K562 (cell line): ENCODE measurements at regions not wholly inside any gene's neighbourhood (a gene's known extent, or its start where the extent isn't known, plus 50 kb on each side); places are given as distances from the start of the nearest gene placed in this dataset.
"Not testable (repeated sequence)": the region's sequence is repeated elsewhere in the genome, so short reads cannot be mapped to it uniquely, and the experiment has no call there.

Source experiments
- ATAC-seq: fragments of 200-7000 bp; cut with Tn5 transposase; 3 replicates; pipeline ENCODE4 v1.9.1; 2020; ENCODE audit warnings: moderate library complexity
- BruUV-seq: library from RNA; stranded (reverse); fragments of 400-500 nt; replicated peaks from 2 replicates; lab custom pipeline; 2021; lab: Mats Ljungman, UMichigan
- CTCF ChIA-PET: fragments of 300-600 bp; formaldehyde crosslinking; extraction: SDS; loops from one replicate; lab custom pipeline; 2021; ENCODE audit warnings: low intra/inter-chr PET ratio; lab: Yijun Ruan, JAX
- POLR2A ChIA-PET: fragments of 300-600, 350-650 bp; sonication (Branson Sonifier 250); formaldehyde crosslinking; extraction: SDS; loops from one replicate; lab custom pipeline; 2021; ENCODE audit warnings: antibody characterized with exemption, inconsistent platforms; lab: Yijun Ruan, JAX
- DNase-seq, 4 experiments: peaks; one replicate each; pipeline versions ENCODE4 v3.0.0 to v3.0.0-alpha.2; 2011 to 2018; ENCODE audit warnings: low spot score in 3 of 4, mixed read lengths in 3 of 4; ENCODE audit errors: extremely low read depth in 1 of 4
- FAIRE-seq: peaks from 2 replicates; lab custom pipeline; 2011; peaks lifted over from hg19 to GRCh38; lab: Jason Lieb, UNC
- H2AFZ ChIP-seq: 2 replicates; pipeline ENCODE4 v1.6.0; 2011; ENCODE audit warnings: low read depth, low read length, control low read depth, inconsistent platforms
- H3K27ac ChIP-seq: fragments of 200-600 bp; 3 replicates; pipeline ENCODE4 v1.8.0; 2011; ENCODE audit warnings: low read depth, mild to moderate bottlenecking, control low read depth, inconsistent platforms, low read length, moderate library complexity, mixed read lengths; ENCODE audit errors: extremely low read depth
- H3K27me3 ChIP-seq, 2 experiments: fragments of 300-600 bp in 1 of 2; 2 replicates in 1 of 2; 3 replicates in 1 of 2; pipeline versions ENCODE4 v1.6.0 to v1.8.0; 2011; ENCODE audit warnings: inconsistent platforms in 2 of 2, low read length in 2 of 2, mild to moderate bottlenecking in 1 of 2, mixed read lengths in 1 of 2, moderate library complexity in 1 of 2; ENCODE audit not compliant: control insufficient read depth in 2 of 2, insufficient read depth in 2 of 2
- H3K36me3 ChIP-seq: fragments of 300-600 bp; 3 replicates; pipeline ENCODE4 v1.8.0; 2011; ENCODE audit warnings: mild to moderate bottlenecking, low read length, inconsistent platforms; ENCODE audit not compliant: control insufficient read depth, insufficient read depth
- H3K4me1 ChIP-seq, 2 experiments: fragments of 200-600 bp in 1 of 2; replicated peaks in 1 of 2; 2 replicates in 1 of 2; 3 replicates in 1 of 2; pipeline versions ENCODE4 v1.5.1 to v1.8.0; 2011; ENCODE audit warnings: inconsistent platforms in 2 of 2, low read length in 2 of 2, mild to moderate bottlenecking in 1 of 2, mixed read lengths in 1 of 2, moderate library complexity in 1 of 2; ENCODE audit not compliant: control insufficient read depth in 2 of 2, insufficient read depth in 2 of 2
- H3K4me2 ChIP-seq: 2 replicates; pipeline ENCODE4 v1.6.1; 2011; ENCODE audit warnings: low read length, control low read depth, inconsistent platforms, mixed read lengths; ENCODE audit not compliant: insufficient read depth
- H3K4me3 ChIP-seq: fragments of 200-600 bp; sonication (generic), shearing (Covaris generic); 2 replicates; pipeline ENCODE4 v1.5.1; 2016; ENCODE audit warnings: control low read depth, inconsistent platforms
- H3K79me2 ChIP-seq: fragments of 200-600 bp; 3 replicates; pipeline ENCODE4 v1.8.0; 2011; ENCODE audit warnings: low read length, inconsistent platforms; ENCODE audit not compliant: control insufficient read depth, insufficient read depth
- H3K9ac ChIP-seq, 2 experiments: 2 replicates each; pipeline versions ENCODE4 v1.6.0 to v1.6.1; 2011; ENCODE audit warnings: low read depth in 2 of 2, low read length in 2 of 2, control low read depth in 1 of 2, inconsistent platforms in 1 of 2, mild to moderate bottlenecking in 1 of 2, mixed read lengths in 1 of 2; ENCODE audit not compliant: insufficient read depth in 1 of 2
- H3K9me1 ChIP-seq: one replicate; pipeline ENCODE4 v1.6.0; 2011; ENCODE audit warnings: inconsistent platforms, mild to moderate bottlenecking, low read length, moderate library complexity; ENCODE audit not compliant: control insufficient read depth, insufficient read depth
- H3K9me3 ChIP-seq: replicated peaks from 2 replicates; pipeline ENCODE4 v1.5.1; 2011; ENCODE audit warnings: low read depth, low read length, inconsistent platforms; ENCODE audit not compliant: control insufficient read depth, insufficient read depth
- H4K20me1 ChIP-seq: replicated peaks from 2 replicates; pipeline ENCODE4 v1.6.1; 2011; ENCODE audit warnings: low read length, inconsistent platforms, mixed read lengths; ENCODE audit not compliant: control insufficient read depth, insufficient read depth
- CXXC5 ChIP-seq: fragments of 250-450 bp; sonication (Bioruptor Pico); IDR thresholded peaks from 2 replicates; pipeline ENCODE4 v1.8.0; 2022; ENCODE audit warnings: inconsistent platforms, mild to moderate bottlenecking, moderate library complexity
- L3MBTL2 ChIP-seq: fragments of 450-650 bp; IDR thresholded peaks from 2 replicates; pipeline ENCODE4 v1.6.1; 2016; ENCODE audit warnings: mild to moderate bottlenecking, moderate library complexity
- SMC3 ChIP-seq: conservative IDR thresholded peaks from 2 replicates; pipeline ENCODE4 v1.6.1; 2011; ENCODE audit warnings: low read depth, low read length, improper control_type of control experiment; ENCODE audit not compliant: insufficient read depth
- WGBS: fragments of 100-300 bp; shearing (Covaris generic); methylation state at CpG from one replicate; pipeline ENCODE4 v1.1.6; 2016; ENCODE audit warnings: low coverage, mixed read lengths; ENCODE audit not compliant: insufficient coverage; ENCODE audit errors: missing lambda C conversion rate; 5-methylcytosine and 5-hydroxymethylcytosine counted together
- in situ Hi-C: fragments of 300-500 bp; cut with MboI; formaldehyde crosslinking; loops from 4 replicates; pipeline ENCODE4 v1.15.0; 2018; ENCODE audit warnings: inconsistent platforms, mixed read lengths
- intact Hi-C: fragments of 100-400 bp; cut with micrococcal nuclease; formaldehyde crosslinking; loops from 2 replicates; pipeline ENCODE4 v1.14.2; 2022
- TF ChIP-seq, protein P1 (sequence below), 3 experiments: IDR thresholded peaks in 2 of 3; conservative IDR thresholded peaks in 1 of 3; 2 replicates each; pipeline ENCODE4 v1.5.1; 2011 to 2012; ENCODE audit warnings: low read length in 3 of 3, mild to moderate bottlenecking in 3 of 3, control low read depth in 2 of 3, improper control_type of control experiment in 1 of 3, inconsistent platforms in 1 of 3, low read depth in 1 of 3, mixed read lengths in 1 of 3, moderate library complexity in 1 of 3; ENCODE audit not compliant: insufficient read depth in 2 of 3
- TF ChIP-seq, protein P2 (sequence below), 2 experiments: IDR thresholded peaks; 2 replicates each; pipeline ENCODE4 v1.6.1; 2011; ENCODE audit warnings: borderline replicate concordance in 1 of 2, control low read depth in 1 of 2, low read depth in 1 of 2, low read length in 1 of 2, mild to moderate bottlenecking in 1 of 2, mixed read lengths in 1 of 2, moderate library complexity in 1 of 2; ENCODE audit not compliant: insufficient read depth in 1 of 2, insufficient read length in 1 of 2, poor library complexity in 1 of 2, severe bottlenecking in 1 of 2; ENCODE audit errors: extremely low read depth in 1 of 2
- TF ChIP-seq, protein P3 (sequence below), 2 experiments: fragments of 450-650 bp; formaldehyde crosslinking in 1 of 2; IDR thresholded peaks; 2 replicates each; pipeline versions ENCODE4 v1.4.0 to v1.6.1; 2014 to 2020; ENCODE audit warnings: mild to moderate bottlenecking in 2 of 2, borderline replicate concordance in 1 of 2, low read depth in 1 of 2
- TF ChIP-seq, protein P4 (sequence below): IDR thresholded peaks from 2 replicates; pipeline ENCODE4 v1.6.1; 2011; ENCODE audit warnings: borderline replicate concordance, low read depth, mild to moderate bottlenecking, moderate library complexity, low read length; ENCODE audit not compliant: insufficient read depth, poor library complexity, severe bottlenecking

DNA sequence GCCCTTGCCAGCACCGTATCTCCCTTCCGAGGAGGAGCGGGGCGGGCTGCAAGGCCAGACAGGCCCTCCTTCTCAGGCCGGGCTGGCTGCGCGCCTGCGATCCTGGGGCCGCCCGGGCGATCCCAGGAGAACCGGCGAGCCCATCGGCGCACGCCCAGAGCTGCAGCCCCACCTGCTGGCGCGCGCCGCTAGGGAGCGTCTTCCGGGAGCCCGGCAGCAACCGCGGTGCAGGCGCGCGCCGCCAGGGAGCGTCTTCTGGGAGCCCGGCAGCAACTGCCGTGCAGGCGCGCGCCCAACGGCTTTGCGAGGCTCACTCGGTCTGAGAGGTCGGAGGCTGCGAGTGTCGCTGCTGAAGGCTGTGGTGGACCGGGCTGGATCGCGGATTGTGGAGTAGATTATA, 915.9 kb downstream of the FOXD4L5 start:
- CTCF ChIA-PET, H3K9ac ChIP-seq, FAIRE-seq, H3K9me1 ChIP-seq, H3K79me2 ChIP-seq, H3K4me2 ChIP-seq, H3K36me3 ChIP-seq, H3K4me3 ChIP-seq, BruUV-seq, H4K20me1 ChIP-seq, H3K27me3 ChIP-seq, intact Hi-C loops, POLR2A ChIA-PET, H2AFZ ChIP-seq, DNase-seq, in situ Hi-C loops, H3K4me1 ChIP-seq, H3K27ac ChIP-seq, H3K9me3 ChIP-seq: not testable (repeated sequence)
- ATAC-seq, result peak; percentile 100
- 0% methylated on average over 4 of the region's 44 CpGs for WGBS
- TF ChIP-seq, protein P1, sequence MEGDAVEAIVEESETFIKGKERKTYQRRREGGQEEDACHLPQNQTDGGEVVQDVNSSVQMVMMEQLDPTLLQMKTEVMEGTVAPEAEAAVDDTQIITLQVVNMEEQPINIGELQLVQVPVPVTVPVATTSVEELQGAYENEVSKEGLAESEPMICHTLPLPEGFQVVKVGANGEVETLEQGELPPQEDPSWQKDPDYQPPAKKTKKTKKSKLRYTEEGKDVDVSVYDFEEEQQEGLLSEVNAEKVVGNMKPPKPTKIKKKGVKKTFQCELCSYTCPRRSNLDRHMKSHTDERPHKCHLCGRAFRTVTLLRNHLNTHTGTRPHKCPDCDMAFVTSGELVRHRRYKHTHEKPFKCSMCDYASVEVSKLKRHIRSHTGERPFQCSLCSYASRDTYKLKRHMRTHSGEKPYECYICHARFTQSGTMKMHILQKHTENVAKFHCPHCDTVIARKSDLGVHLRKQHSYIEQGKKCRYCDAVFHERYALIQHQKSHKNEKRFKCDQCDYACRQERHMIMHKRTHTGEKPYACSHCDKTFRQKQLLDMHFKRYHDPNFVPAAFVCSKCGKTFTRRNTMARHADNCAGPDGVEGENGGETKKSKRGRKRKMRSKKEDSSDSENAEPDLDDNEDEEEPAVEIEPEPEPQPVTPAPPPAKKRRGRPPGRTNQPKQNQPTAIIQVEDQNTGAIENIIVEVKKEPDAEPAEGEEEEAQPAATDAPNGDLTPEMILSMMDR (IDR thresholded peaks at IDR 0.05 in 2 of 3, conservative IDR thresholded peaks at IDR 0.05 in 1 of 3; ENCODE audit: insufficient read depth in 2 of 3, low read depth in 1 of 3, low read length in 3 of 3), result peak in 2 of 3 experiments; percentile 40 to 56; a peak in 4 of 6 replicates
- TF ChIP-seq, protein P2, sequence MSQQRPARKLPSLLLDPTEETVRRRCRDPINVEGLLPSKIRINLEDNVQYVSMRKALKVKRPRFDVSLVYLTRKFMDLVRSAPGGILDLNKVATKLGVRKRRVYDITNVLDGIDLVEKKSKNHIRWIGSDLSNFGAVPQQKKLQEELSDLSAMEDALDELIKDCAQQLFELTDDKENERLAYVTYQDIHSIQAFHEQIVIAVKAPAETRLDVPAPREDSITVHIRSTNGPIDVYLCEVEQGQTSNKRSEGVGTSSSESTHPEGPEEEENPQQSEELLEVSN (IDR thresholded peaks at IDR 0.05; ENCODE audit: borderline replicate concordance in 1 of 2, extremely low read depth in 1 of 2, insufficient read depth in 1 of 2, insufficient read length in 1 of 2, low read depth in 1 of 2, low read length in 1 of 2, poor library complexity in 1 of 2, severe bottlenecking in 1 of 2), result peak in 1 of 2 experiments; percentile 22
- peak; percentile 59 for TF ChIP-seq CXXC5 (CRISPR knock-in tag)
- TF ChIP-seq, protein P3, sequence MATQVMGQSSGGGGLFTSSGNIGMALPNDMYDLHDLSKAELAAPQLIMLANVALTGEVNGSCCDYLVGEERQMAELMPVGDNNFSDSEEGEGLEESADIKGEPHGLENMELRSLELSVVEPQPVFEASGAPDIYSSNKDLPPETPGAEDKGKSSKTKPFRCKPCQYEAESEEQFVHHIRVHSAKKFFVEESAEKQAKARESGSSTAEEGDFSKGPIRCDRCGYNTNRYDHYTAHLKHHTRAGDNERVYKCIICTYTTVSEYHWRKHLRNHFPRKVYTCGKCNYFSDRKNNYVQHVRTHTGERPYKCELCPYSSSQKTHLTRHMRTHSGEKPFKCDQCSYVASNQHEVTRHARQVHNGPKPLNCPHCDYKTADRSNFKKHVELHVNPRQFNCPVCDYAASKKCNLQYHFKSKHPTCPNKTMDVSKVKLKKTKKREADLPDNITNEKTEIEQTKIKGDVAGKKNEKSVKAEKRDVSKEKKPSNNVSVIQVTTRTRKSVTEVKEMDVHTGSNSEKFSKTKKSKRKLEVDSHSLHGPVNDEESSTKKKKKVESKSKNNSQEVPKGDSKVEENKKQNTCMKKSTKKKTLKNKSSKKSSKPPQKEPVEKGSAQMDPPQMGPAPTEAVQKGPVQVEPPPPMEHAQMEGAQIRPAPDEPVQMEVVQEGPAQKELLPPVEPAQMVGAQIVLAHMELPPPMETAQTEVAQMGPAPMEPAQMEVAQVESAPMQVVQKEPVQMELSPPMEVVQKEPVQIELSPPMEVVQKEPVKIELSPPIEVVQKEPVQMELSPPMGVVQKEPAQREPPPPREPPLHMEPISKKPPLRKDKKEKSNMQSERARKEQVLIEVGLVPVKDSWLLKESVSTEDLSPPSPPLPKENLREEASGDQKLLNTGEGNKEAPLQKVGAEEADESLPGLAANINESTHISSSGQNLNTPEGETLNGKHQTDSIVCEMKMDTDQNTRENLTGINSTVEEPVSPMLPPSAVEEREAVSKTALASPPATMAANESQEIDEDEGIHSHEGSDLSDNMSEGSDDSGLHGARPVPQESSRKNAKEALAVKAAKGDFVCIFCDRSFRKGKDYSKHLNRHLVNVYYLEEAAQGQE (IDR thresholded peaks at IDR 0.05; ENCODE audit: borderline replicate concordance), result peak; percentile 6; the same call in 1 of the 2 replicates
- TF ChIP-seq, protein P3 (CRISPR knock-in tag; IDR thresholded peaks at IDR 0.05; ENCODE audit: low read depth), result not testable (repeated sequence)
- TF ChIP-seq SMC3, result 0 out of 2 replicates have a peak, but pooled peaks have one; percentile 16
- peak; percentile 36; the same call in 1 of the 2 replicates for TF ChIP-seq L3MBTL2
- TF ChIP-seq, protein P4, sequence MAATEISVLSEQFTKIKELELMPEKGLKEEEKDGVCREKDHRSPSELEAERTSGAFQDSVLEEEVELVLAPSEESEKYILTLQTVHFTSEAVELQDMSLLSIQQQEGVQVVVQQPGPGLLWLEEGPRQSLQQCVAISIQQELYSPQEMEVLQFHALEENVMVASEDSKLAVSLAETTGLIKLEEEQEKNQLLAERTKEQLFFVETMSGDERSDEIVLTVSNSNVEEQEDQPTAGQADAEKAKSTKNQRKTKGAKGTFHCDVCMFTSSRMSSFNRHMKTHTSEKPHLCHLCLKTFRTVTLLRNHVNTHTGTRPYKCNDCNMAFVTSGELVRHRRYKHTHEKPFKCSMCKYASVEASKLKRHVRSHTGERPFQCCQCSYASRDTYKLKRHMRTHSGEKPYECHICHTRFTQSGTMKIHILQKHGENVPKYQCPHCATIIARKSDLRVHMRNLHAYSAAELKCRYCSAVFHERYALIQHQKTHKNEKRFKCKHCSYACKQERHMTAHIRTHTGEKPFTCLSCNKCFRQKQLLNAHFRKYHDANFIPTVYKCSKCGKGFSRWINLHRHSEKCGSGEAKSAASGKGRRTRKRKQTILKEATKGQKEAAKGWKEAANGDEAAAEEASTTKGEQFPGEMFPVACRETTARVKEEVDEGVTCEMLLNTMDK, result peak; percentile 64
